HEK293 (cell line): ENCODE measurements at regions not wholly inside any gene's neighbourhood (a gene's known extent, or its start where the extent isn't known, plus 50 kb on each side); places are given as distances from the start of the nearest gene placed in this dataset.

Source experiments
- CTCF ChIA-PET: fragments of 350-600 bp; formaldehyde crosslinking; extraction: SDS; loops from one replicate; lab custom pipeline; 2021; ENCODE audit warnings: antibody characterized with exemption; lab: Yijun Ruan, JAX
- POLR2A ChIA-PET: fragments of 300-600 bp; formaldehyde crosslinking; extraction: SDS; loops from one replicate; lab custom pipeline; 2020; ENCODE audit warnings: antibody characterized with exemption, inconsistent platforms; lab: Yijun Ruan, JAX
- H3K27ac ChIP-seq: fragments of 200-500 bp; sonication (Bioruptor generic); 2 replicates; pipeline ENCODE4 v1.5.1; 2014; ENCODE audit warnings: low read depth, low read length, control low read depth, inconsistent platforms; ENCODE audit errors: extremely low read depth
- H3K36me3 ChIP-seq, 2 experiments: fragments of 200-500 bp in 1 of 2; sonication (Bioruptor generic) in 1 of 2; 1 replicate in 1 of 2; 2 replicates in 1 of 2; pipeline ENCODE4 v1.5.1; 2014 to 2017; ENCODE audit warnings: inconsistent platforms in 2 of 2, low read length in 2 of 2; ENCODE audit not compliant: control insufficient read depth in 2 of 2, insufficient read depth in 1 of 2
- H3K4me1 ChIP-seq: fragments of 200-500 bp; sonication (Bioruptor generic); 2 replicates; pipeline ENCODE4 v1.5.1; 2014; ENCODE audit warnings: mild to moderate bottlenecking, low read length, inconsistent platforms; ENCODE audit not compliant: control insufficient read depth, insufficient read depth
- H3K4me3 ChIP-seq: 2 replicates; pipeline ENCODE4 v1.5.1; 2011; ENCODE audit warnings: low read depth, mild to moderate bottlenecking, control low read depth, low read length, moderate library complexity
- H3K9me3 ChIP-seq: fragments of 200-500 bp; sonication (Bioruptor generic); 2 replicates; pipeline ENCODE4 v1.5.1; 2014; ENCODE audit warnings: low read depth, low read length, inconsistent platforms; ENCODE audit not compliant: control insufficient read depth, insufficient read depth
- EGR2 ChIP-seq: fragments of 450-650 bp; formaldehyde crosslinking; IDR thresholded peaks from 2 replicates; pipeline ENCODE4 v1.5.1; 2016; ENCODE audit warnings: low read depth, missing biosample characterization, missing genetic modification characterization
- GLIS1 ChIP-seq: fragments of 450-650 bp; formaldehyde crosslinking; IDR thresholded peaks from 2 replicates; pipeline ENCODE4 v1.5.1; 2016; ENCODE audit warnings: missing biosample characterization, missing genetic modification characterization
- HIC1 ChIP-seq: fragments of 450-650 bp; formaldehyde crosslinking; IDR thresholded peaks from 2 replicates; pipeline ENCODE4 v1.5.1; 2016; ENCODE audit warnings: missing biosample characterization, missing genetic modification characterization
- HOXA7 ChIP-seq: sonication (generic); formaldehyde crosslinking; IDR thresholded peaks from 2 replicates; pipeline ENCODE4 v1.8.1; 2022; ENCODE audit warnings: missing genetic modification reagents, borderline replicate concordance
- IKZF3 ChIP-seq: fragments of 450-650 bp; IDR thresholded peaks from 2 replicates; pipeline ENCODE4 v1.5.0; 2018; ENCODE audit warnings: missing biosample characterization, mild to moderate bottlenecking, missing genetic modification characterization, moderate library complexity
- KLF8 ChIP-seq: fragments of 450-650 bp; formaldehyde crosslinking; IDR thresholded peaks from 2 replicates; pipeline ENCODE4 v1.5.1; 2016; ENCODE audit warnings: missing biosample characterization, missing genetic modification characterization
- OVOL3 ChIP-seq: fragments of 450-650 bp; formaldehyde crosslinking; IDR thresholded peaks from 2 replicates; pipeline ENCODE4 v1.5.1; 2016; ENCODE audit warnings: missing biosample characterization, missing genetic modification characterization
- SCRT2 ChIP-seq: fragments of 450-650 bp; formaldehyde crosslinking; IDR thresholded peaks from 2 replicates; pipeline ENCODE4 v1.5.1; 2016; ENCODE audit warnings: missing biosample characterization, missing genetic modification characterization
- SP7 ChIP-seq: fragments of 450-650 bp; formaldehyde crosslinking; IDR thresholded peaks from 2 replicates; pipeline ENCODE4 v1.5.1; 2016; ENCODE audit warnings: missing biosample characterization, missing genetic modification characterization
- ZBTB11 ChIP-seq: fragments of 450-650 bp; formaldehyde crosslinking; conservative IDR thresholded peaks from 2 replicates; pipeline ENCODE4 v1.5.1; 2016; ENCODE audit warnings: low read depth, missing biosample characterization, missing genetic modification characterization
- ZBTB48 ChIP-seq: fragments of 450-650 bp; formaldehyde crosslinking; IDR thresholded peaks from 2 replicates; pipeline ENCODE4 v1.5.1; 2016; ENCODE audit warnings: missing biosample characterization, missing genetic modification characterization
- ZBTB8A ChIP-seq: fragments of 450-650 bp; formaldehyde crosslinking; IDR thresholded peaks from 2 replicates; pipeline ENCODE4 v1.5.1; 2016; ENCODE audit warnings: missing biosample characterization, missing genetic modification characterization
- ZNF140 ChIP-seq: fragments of 450-650 bp; formaldehyde crosslinking; IDR thresholded peaks from 2 replicates; pipeline ENCODE4 v1.5.1; 2016; ENCODE audit warnings: missing biosample characterization, missing genetic modification characterization
- ZNF169 ChIP-seq: fragments of 450-650 bp; formaldehyde crosslinking; IDR thresholded peaks from 2 replicates; pipeline ENCODE4 v1.5.1; 2016; ENCODE audit warnings: missing biosample characterization, missing genetic modification characterization
- ZNF18 ChIP-seq: fragments of 450-650 bp; formaldehyde crosslinking; IDR thresholded peaks from 2 replicates; pipeline ENCODE4 v1.5.1; 2016; ENCODE audit warnings: missing biosample characterization, missing genetic modification characterization
- ZNF202 ChIP-seq: fragments of 450-650 bp; formaldehyde crosslinking; IDR thresholded peaks from 2 replicates; pipeline ENCODE4 v1.5.1; 2016; ENCODE audit warnings: missing biosample characterization, missing genetic modification characterization, borderline replicate concordance
- ZNF211 ChIP-seq: fragments of 450-650 bp; formaldehyde crosslinking; IDR thresholded peaks from 2 replicates; pipeline ENCODE4 v1.5.1; 2016; ENCODE audit warnings: low read depth, missing biosample characterization, missing genetic modification characterization
- ZNF266 ChIP-seq: fragments of 450-650 bp; formaldehyde crosslinking; IDR thresholded peaks from 2 replicates; pipeline ENCODE4 v1.5.1; 2016; ENCODE audit warnings: missing biosample characterization, missing genetic modification characterization, low read depth
- ZNF311 ChIP-seq: fragments of 450-650 bp; formaldehyde crosslinking; IDR thresholded peaks from 2 replicates; pipeline ENCODE4 v1.5.1; 2017; ENCODE audit warnings: missing biosample characterization, missing genetic modification characterization, borderline replicate concordance
- ZNF362 ChIP-seq: fragments of 450-650 bp; formaldehyde crosslinking; IDR thresholded peaks from 2 replicates; pipeline ENCODE4 v1.5.1; 2016; ENCODE audit warnings: missing biosample characterization, missing genetic modification characterization
- ZNF600 ChIP-seq: fragments of 450-650 bp; formaldehyde crosslinking; IDR thresholded peaks from 2 replicates; pipeline ENCODE4 v1.5.1; 2016; ENCODE audit warnings: missing biosample characterization, missing genetic modification characterization
- ZNF701 ChIP-seq: fragments of 450-650 bp; formaldehyde crosslinking; IDR thresholded peaks from 2 replicates; pipeline ENCODE4 v1.5.1; 2016; ENCODE audit warnings: missing biosample characterization, missing genetic modification characterization
- ZSCAN16 ChIP-seq: fragments of 450-650 bp; formaldehyde crosslinking; IDR thresholded peaks from 2 replicates; pipeline ENCODE4 v1.5.1; 2016; ENCODE audit warnings: missing biosample characterization, missing genetic modification characterization
- ZSCAN23 ChIP-seq: fragments of 450-650 bp; formaldehyde crosslinking; IDR thresholded peaks from 2 replicates; pipeline ENCODE4 v1.5.1; 2016; ENCODE audit warnings: missing biosample characterization, missing genetic modification characterization
- ZSCAN5A ChIP-seq: fragments of 450-650 bp; formaldehyde crosslinking; IDR thresholded peaks from 2 replicates; pipeline ENCODE4 v1.5.1; 2016; ENCODE audit warnings: missing biosample characterization, missing genetic modification characterization
- ZXDB ChIP-seq: fragments of 450-650 bp; formaldehyde crosslinking; IDR thresholded peaks from 2 replicates; pipeline ENCODE4 v1.5.1; 2016; ENCODE audit warnings: missing biosample characterization, missing genetic modification characterization

GRCh38 chr9:16304301-16304700, 566.2 kb downstream of the BNC2 start:
- CTCF ChIA-PET, result interaction anchor here (0.6 to 0.8 kb wide), 3 partner anchors 9 to 54 kb away, joined by 3 to 5 read pairs (median 4); no protein-coding TSS in a partner anchor
- no peak overlapping the region for H3K27ac ChIP-seq
- H3K4me3 ChIP-seq, result no peak overlapping the region
- POLR2A ChIA-PET, result interaction anchor here (0.6 kb wide), 1 partner anchor 567 kb away, joined by 3 read pairs; no protein-coding TSS in a partner anchor
- no peaks in the 10 kb centered on the region for H3K9me3 ChIP-seq
- no peaks in the 10 kb centered on the region for H3K36me3 ChIP-seq
- TF ChIP-seq KLF8 (tag by site-specific recombination) (no peak), ZSCAN5A (tag by site-specific recombination) (no peak), ZBTB48 (tag by site-specific recombination) (no peak), HIC1 (tag by site-specific recombination) (no peak), ZNF202 (tag by site-specific recombination) (no peak), EGR2 (no peak), ZNF311 (tag by site-specific recombination) (no peak), ZSCAN16 (tag by site-specific recombination) (no peak), ZXDB (no peak), SP7 (tag by site-specific recombination) (no peak), ZNF266 (tag by site-specific recombination) (no peak), ZNF211 (tag by site-specific recombination) (no peak), ZSCAN23 (tag by site-specific recombination) (no peak), ZNF600 (tag by site-specific recombination) (no peak), ZNF18 (tag by site-specific recombination) (no peak), HOXA7 (CRISPR knock-in tag) (no peak), GLIS1 (tag by site-specific recombination) (no peak), ZNF140 (tag by site-specific recombination) (no peak), ZBTB8A (tag by site-specific recombination) (no peak), ZNF362 (no peak)
- H3K4me1 ChIP-seq, result no peaks in the 10 kb centered on the region

GRCh38 chr9:16306586-16306985, 563.9 kb downstream of the BNC2 start:
- CTCF ChIA-PET, result no interaction called here
- POLR2A ChIA-PET, result interaction anchor here (0.7 kb wide), 1 partner anchor 350 kb away, joined by 6 read pairs; no protein-coding TSS in a partner anchor
- Histone ChIP-seq H3K9me3 (no peaks in the 10 kb centered on the region), H3K27ac (no peak overlapping the region), H3K4me1 (no peaks in the 10 kb centered on the region), H3K4me3 (no peak overlapping the region), H3K36me3 (no peaks in the 10 kb centered on the region)
- TF ChIP-seq OVOL3 (tag by site-specific recombination) (no peak), IKZF3 (tag by site-specific recombination) (no peak), ZNF701 (tag by site-specific recombination) (no peak), ZNF169 (tag by site-specific recombination) (no peak), ZBTB11 (tag by site-specific recombination) (no peak), SCRT2 (tag by site-specific recombination) (no peak)
